NCI-H510A (cell line): ENCODE measurements at regions not wholly inside any gene's neighbourhood (a gene's known extent, or its start where the extent isn't known, plus 50 kb on each side); places are given as distances from the start of the nearest gene placed in this dataset.

Source experiments
- DNase-seq: peaks from one replicate; lab custom pipeline; 2025; lab: John Stamatoyannopoulos, UW

DNA sequence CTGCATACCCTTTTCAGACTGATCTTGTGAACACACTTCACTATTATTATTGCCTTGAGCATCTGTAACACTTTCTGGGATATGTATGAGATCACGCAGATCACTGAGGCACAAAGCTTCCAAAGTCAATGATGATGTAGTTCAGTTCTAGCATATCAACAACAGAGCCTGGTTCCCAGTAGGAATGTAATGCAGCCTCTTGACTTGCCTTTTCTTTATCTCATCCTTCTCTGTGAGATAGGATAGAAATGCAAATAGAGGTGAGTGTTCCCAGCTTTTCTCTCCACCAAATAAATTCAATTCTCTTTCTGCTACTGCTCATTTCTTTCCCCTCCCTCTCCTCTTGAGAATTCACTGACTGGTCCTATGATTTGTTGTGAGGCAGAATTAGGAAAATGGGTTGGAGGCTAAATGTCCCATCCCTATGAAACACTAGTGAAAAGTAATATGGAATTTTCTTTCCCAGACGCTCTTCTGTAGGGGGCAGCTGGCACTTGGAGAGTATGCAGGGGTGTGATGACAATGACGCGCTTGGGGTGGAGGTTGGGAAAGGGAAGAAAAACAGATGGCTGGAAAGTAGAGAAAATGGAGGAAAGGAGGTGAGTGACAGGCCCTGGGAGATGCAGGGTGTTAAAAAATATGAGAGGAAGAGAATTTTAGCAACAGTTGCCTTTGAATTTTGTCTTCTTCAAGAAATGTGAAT, 96.0 kb upstream of the TMTC1 start:
- DNase-seq = no peak

DNA sequence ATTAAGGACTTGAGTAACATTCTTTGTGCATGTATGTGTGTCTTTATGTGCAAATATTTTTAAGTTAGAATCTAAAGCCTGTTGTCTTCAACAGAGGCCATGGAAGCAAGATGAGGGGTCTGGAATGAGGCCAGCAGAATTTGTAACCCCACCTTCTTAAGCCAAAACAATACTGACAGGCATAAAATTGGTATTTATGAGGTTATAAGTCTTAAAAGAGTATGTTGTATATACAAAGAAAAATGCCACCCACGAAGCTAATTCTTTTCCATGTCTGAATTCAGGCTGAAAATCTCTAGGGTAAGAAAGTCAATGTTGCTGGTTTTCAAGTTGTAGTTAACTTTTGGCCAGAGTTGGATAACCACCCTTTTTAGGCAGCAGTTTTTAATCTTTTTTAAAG, 86.2 kb upstream of the TMTC1 start:
- DNase-seq = no peak

DNA sequence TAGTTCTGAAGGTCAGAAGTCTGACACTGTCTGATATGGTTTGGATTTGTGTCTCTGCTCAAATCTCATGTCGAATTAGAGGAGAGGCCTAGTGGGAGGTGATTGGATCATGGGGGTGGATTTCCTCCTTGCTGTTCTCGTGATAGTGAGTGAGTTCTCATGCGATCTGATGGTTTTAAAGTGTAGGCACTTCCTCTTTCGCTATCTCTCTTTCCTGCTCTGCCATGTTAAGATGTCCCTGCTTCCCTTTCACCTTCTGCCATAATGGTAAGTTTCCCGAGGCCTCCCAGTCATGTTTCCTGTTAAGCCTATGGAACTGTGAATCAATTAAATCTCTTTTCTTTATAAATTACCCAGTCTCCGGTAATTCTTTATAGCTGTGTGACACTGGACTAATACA, 84.1 kb upstream of the TMTC1 start:
- no peak for DNase-seq

DNA sequence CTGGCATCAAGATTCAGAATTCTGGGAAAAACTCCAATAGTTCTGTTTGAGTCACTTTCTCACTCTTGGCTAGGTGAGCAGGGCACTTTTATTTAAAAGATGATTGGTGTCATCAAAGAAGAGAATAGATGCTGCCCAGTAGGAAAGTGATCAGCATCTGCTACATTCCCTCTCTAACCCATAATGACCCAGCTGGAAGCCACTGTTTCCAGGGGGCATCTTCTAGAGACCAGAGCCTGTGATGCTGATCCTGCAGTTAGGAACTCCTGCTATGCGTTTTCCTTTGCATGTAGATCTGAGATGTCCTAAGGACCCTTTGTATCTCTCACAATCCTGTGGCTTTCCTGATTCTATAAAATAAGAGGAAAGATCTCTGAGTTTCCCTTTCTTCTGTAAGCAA, 79.9 kb upstream of the TMTC1 start:
- DNase-seq = no peak

DNA sequence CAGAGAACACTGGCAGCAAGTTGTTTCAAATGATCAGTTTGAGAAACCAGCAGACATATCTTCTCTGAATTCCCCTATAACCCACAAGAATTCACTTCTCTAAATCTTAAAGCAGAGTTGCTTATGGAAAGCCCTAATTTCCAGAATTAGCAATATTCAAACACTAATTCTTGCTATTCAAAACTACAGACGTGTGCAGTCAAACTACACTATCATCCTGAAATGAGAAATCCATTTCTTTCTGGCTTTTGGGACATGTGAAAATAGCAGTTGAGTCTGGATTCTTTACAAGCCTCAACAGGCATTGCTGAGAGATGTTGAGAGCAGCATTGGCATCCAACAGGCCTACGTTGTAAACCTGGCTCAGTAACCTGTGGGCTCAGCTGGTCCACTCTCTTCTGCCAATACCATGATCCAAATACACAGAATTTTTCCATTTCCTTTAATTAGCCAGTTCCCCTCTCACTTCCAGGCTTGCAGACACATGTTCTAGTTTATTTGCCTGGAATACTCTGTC, 74.6 kb upstream of the TMTC1 start:
- no peak for DNase-seq

DNA sequence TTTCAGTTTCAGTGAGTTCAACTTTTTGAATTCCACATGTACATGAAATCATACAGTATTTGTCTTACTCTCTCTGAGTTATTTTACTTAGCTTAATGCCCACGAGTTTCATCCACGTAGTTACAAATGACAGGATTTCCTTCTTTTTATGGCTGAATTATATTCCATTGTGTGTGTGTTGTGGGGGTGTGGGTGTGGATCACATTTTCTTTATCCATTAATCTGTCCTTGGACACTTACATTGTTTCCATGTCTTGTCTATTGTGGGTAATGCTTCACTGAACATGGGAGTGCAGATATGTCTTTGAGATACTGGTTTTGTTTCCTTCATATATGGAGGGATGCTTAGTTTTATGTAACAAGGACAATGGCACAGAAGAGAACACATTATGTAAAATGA, 63.5 kb upstream of the TMTC1 start:
- DNase-seq = no peak

DNA sequence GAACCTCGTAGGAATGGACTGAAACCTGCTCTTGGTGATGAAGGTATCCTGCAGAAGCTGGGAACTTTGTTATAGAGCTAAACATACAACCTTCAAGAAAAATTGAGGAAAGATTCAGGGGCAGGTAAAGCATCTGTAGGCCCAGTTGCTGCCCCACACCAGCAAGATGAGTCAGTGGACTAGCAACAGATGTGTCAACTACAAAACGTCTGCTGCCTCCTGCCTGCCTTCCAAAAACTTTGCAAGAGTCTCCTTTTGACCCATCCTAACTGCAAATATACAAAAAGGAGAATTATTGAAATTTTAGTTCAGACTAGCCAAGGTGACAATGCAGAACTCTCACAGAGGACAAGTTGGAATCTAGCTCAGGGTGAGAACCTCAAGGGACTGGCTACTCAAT, 60.9 kb upstream of the TMTC1 start:
- no peak for DNase-seq

DNA sequence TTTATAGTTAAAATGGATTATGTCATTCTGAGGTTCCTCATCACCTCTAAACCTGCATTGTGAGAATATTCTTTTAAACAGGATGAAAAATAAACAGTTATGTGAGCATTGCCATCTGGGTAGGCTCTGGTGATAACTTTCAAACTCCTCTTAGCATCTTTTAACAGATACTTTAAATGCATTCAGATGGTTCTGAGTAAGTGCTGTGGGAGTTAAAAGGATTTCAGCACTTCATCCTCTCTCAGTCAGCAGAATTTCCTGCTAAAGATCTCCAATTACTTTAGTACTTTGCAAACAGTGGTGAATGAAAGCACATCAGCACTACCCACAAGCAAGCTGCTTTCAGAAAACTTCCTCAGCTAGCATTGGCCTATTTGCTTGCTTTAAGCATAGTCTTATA, 59.3 kb upstream of the TMTC1 start:
- no peak for DNase-seq

DNA sequence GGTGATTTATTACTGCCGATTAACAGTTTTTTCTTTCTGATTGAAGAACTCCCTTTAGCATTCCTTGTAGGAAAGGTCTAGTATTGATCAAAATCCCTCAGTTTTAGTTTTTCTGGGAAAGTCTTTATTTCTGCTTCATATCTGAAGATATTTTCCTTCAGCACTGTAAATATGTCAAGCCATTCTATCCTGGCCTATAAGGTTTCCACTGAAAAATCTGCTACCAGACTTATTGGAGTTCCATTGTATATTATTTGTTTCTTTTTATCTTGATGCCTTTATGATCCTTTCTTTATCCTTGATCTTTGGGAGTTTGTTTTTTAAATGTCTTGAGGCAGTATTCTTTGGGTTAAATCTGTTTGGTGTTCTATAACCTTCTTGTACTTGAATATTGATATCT, 55.0 kb upstream of the TMTC1 start:
- no peak for DNase-seq
